GM12872 (cell line): ENCODE measurements at regions not wholly inside any gene's neighbourhood (a gene's known extent, or its start where the extent isn't known, plus 50 kb on each side); places are given as distances from the start of the nearest gene placed in this dataset.

ENCODE experiments used
- TF ChIP-seq, protein P1 (sequence below): IDR thresholded peaks from 3 replicates; pipeline ENCODE4 v1.5.1; 2011; ENCODE audit warnings: low read depth, mild to moderate bottlenecking, low read length, moderate library complexity; ENCODE audit not compliant: insufficient read depth

DNA sequence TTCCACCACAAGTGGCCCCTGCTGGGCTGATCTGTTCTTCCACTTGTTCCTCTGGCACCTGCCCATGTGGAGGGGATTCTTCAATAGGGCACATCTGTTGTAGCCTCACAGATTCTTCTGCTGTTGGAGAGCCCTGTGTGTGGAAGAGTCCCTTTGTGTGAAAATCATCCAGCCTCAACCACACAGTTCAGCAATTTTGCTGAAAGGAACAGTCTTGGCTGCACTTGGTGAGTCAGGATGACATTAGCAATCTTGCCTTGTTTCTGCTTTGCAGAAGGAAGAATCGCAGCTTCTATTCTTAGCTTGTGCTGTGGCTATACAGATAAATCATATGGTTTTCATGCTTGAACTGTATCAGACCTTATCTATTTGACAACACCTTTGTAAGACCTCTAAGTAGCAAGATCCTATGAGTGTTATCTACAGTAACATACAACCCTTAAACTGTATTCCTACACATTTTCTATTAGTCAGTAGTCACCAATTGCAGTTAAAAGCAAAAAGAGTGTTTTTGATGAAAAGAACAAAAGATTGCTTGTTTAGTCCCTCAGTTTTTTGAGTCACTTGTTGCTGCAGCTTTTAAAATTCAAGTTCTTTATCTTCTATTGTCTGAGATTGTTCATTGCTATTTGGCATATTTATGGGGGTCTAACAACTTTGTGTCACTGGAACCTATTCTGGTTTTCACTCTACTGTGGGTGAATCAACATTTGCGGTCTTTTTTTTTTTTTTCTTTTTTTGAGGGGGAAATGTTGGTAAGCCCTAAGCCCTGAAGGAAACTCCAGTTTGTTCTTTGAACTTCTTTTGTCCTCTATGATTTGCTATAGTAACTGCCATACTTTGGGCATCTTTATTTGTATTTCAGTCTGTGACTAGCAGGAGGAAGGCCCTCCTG is 231.6 kb downstream of the TFAP2B start:
- TF ChIP-seq, protein P1, sequence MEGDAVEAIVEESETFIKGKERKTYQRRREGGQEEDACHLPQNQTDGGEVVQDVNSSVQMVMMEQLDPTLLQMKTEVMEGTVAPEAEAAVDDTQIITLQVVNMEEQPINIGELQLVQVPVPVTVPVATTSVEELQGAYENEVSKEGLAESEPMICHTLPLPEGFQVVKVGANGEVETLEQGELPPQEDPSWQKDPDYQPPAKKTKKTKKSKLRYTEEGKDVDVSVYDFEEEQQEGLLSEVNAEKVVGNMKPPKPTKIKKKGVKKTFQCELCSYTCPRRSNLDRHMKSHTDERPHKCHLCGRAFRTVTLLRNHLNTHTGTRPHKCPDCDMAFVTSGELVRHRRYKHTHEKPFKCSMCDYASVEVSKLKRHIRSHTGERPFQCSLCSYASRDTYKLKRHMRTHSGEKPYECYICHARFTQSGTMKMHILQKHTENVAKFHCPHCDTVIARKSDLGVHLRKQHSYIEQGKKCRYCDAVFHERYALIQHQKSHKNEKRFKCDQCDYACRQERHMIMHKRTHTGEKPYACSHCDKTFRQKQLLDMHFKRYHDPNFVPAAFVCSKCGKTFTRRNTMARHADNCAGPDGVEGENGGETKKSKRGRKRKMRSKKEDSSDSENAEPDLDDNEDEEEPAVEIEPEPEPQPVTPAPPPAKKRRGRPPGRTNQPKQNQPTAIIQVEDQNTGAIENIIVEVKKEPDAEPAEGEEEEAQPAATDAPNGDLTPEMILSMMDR = no peak

DNA sequence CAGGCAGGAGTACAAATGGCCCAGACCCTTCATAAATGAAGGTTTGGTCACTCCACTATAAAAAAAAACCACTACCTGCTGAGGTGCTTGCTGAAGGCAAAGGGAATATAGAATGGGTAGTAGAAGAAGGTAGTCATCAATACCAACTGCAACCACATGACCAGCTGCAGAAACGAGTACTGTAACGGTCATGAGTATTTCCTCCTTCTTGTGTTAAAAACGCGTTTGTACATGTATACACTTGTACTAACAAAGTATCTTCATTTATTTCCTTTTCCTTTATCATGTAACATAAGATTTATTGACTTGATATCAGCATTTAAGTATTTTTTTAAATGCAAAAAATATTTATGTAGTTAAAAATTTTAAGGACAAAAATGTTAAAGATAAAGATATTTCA is 238.6 kb downstream of the TFAP2B start:
- TF ChIP-seq, protein P1 = no peak

DNA sequence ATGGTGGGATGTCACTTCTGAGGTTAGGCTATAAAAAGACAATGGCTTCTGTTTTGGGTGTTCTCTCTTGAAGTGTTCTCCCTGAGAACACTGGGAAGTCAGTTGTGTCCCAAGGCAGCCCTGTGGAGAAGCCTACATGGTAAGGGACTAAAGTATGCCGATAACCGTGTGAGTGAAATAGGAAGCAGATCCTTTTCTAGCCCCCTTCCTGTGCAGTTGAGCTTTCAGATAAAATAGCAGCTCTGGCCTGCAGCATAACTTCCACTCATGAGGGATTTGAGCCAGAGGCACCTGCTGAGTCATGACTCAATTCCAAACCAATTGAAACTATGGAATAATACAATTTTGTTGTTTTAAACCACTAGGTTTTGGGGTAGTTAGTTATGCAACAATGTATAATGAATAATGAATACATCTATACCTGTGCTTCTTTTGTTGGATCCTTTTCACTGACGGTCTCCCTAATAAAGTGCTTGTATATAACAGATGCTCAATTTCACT is 241.6 kb downstream of the TFAP2B start:
- TF ChIP-seq, protein P1 = no peak

DNA sequence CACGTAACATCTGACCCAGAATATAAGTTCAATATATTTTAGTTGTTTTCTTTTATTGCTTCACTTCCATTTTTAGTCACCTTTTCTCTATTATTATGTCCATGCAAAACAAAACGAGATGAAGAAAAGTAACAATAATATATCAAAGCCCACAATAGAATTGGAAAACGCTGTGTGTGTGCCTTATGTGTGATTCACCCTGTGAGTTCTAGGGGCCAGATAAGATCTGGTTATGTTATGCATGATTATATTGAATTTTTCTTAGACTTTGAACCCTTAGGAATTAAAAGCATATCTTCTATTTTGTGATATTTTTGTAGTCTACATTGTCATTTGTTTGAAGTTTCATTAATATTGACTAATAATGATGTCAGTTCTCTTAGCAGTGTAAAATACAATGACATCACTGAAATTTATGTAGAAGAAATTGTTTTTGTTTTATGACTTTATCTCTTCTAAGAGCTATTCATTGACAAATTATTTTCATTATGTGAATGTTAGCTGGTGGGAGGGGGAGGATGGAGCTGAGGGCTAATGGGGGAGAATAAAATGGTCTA is 243.6 kb downstream of the TFAP2B start:
- TF ChIP-seq, protein P1 = no peak

DNA sequence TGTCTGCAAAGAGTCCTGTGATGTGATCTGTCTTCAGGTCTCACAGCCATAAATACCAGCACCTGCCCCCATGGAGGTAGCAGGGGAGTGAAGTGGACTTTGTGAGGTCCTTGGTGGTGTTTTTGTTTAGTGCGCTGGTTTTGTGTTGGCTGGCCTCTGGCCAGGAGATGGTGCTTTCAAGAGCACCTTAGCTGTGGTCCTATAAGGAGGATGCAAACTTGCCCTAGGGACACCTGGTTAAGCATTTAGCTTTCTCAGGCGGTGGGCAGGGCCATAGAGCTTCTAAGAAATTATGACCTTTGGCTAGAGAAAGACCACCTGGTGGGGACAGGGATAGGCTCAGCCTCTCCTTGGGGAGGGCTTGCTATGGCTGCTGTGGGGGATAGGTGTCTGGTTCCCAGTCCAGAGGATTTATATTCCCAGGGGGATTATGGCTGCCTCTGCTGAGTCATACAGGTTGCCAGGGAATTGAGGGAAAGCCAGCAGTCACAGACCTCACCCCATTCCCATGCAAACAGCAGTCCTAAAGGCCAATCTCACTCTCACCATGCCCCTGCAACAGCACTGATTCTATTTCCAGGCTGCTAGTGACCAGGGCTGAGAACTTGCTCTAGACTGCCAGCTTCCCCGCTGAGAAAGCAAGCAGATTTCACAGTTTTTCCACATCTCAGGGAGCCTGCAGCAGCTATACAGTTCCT is 259.3 kb downstream of the TFAP2B start:
- TF ChIP-seq, protein P1 = no peak

DNA sequence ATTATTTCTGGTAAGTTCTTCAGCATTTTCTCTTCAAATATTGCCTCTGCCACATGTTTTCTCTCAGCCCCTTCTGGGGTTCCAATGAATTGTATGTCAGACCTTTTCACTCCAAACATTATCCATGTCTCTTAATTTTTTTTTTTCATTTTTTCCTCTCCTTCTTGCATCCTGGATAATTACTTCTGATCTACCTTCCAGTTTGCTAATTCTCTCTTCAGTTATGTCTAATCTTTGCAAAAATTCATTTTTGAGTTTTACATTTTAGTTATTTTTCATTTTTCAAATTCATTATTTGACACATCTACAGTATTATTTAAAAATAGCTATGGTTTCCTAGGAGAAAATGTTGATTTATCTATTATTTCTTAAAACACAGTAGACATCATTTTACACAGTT is 271.7 kb downstream of the TFAP2B start:
- TF ChIP-seq, protein P1 = no peak

DNA sequence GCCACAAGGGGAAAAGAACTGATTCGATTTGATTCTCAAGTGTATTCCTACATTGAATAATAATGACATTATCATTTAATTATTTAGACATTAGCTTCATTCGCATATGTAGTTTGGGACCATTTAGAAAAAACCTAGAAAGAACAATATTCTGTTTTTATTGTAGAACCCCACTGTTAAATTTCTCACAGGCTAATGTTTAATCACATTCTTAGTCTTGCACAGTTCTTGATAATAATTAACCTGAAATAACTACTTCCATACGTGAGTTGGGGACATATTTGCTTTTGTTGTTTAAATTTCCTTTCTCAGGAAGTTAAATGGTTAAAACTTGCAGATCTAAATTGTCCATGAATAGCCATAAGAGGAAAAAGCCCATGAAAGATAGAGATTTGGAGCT is 275.2 kb downstream of the TFAP2B start:
- TF ChIP-seq, protein P1 = no peak
